ENCODE measurements at regions not wholly inside any gene's neighbourhood (a gene's known extent, or its start where the extent isn't known, plus 50 kb on each side); places are given as distances from the start of the nearest gene placed in this dataset.

DNA sequence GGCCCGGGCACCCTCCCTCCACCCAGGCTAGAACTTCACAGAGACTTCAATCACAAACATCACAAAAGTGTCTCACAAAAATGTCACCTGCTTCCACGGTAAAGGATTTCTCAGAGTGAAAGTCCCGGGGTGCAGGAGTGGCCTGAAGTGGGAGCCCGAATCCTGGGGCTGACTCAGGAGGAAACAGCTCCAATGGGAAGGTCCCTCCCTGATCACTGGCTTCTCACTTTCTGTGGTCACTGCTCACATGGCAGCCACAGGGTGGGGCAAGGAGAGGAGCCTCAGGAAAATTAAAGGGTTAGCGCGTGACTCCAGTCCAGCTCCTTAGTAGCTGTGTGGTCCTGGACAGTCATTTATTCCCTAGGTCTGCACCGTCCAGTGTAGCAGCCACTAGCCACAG is 564.5 kb upstream of the B3GAT1 start:
- TF ChIP-seq MYC (CRISPR knock-in tag; IDR thresholded peaks at IDR 0.05; ENCODE audit: borderline replicate concordance) (no peak), ERF (CRISPR knock-in tag; IDR thresholded peaks at IDR 0.05) (no peak), ZBTB21 (CRISPR knock-in tag; IDR thresholded peaks at IDR 0.05) (no peak), ZNF75D (CRISPR knock-in tag; IDR thresholded peaks at IDR 0.05; ENCODE audit: borderline replicate concordance) (no peak), CHD2 (IDR thresholded peaks at IDR 0.05; ENCODE audit: low read depth, low read length) (no peak), SMAD1 (CRISPR knock-in tag; IDR thresholded peaks at IDR 0.05; ENCODE audit: borderline replicate concordance, low read depth) (no peak)
- TF ChIP-seq, protein P1, sequence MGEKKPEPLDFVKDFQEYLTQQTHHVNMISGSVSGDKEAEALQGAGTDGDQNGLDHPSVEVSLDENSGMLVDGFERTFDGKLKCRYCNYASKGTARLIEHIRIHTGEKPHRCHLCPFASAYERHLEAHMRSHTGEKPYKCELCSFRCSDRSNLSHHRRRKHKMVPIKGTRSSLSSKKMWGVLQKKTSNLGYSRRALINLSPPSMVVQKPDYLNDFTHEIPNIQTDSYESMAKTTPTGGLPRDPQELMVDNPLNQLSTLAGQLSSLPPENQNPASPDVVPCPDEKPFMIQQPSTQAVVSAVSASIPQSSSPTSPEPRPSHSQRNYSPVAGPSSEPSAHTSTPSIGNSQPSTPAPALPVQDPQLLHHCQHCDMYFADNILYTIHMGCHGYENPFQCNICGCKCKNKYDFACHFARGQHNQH (CRISPR knock-in tag; IDR thresholded peaks at IDR 0.05): no peak
